HG03575 (cell line): ENCODE measurements at regions not wholly inside any gene's neighbourhood (a gene's known extent, or its start where the extent isn't known, plus 50 kb on each side); places are given as distances from the start of the nearest gene placed in this dataset.
"Not testable (repeated sequence)": the region's sequence is repeated elsewhere in the genome, so short reads cannot be mapped to it uniquely, and the experiment has no call there.

Source experiments
- ATAC-seq: cut with Tn5 transposase; IDR thresholded peaks from one replicate; pipeline ENCODE4 v1.9.1; 2021; ENCODE audit not compliant: unreplicated experiment, insufficient number of reproducible peaks, low FRiP score; ENCODE audit errors: extremely low read depth

DNA sequence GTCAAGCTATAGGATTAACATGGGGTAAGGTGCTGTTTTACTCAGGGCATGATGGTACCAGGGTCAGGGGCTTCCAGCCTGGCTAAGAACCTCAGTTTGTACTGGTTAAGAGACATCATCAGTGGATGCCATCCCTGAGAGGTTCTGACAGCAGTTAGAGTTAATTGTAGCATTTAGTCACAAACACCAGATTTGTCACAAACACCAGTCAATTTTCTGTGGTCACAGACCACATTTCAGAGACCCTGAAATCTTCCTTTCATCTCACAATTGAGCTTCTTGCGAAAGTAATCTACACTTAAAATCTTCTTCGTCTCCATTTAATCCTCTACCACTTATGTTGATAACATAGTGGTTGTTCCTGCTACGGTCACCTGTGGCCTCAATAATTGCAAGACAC lies 143.0 kb upstream of the EGLN3 start:
- ATAC-seq: no peak

DNA sequence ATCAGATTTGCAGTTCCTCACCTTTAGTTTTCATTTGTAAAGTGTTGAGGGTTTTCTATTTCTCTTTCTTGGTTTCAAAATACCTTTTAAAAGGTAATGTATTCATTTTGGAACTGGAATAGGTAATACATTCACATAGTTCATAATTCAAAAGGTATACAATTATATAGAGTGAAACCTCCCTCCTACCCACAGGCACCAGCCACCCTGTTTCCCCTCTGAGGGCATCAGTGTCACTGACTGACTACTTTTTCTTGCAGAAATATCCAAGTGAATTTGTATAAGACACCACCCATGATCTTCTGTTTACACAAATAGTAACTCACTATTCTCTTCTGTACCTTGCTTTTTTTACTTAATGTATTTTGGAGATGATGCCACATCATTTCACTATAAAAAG lies 139.6 kb upstream of the EGLN3 start:
- ATAC-seq: no peak

DNA sequence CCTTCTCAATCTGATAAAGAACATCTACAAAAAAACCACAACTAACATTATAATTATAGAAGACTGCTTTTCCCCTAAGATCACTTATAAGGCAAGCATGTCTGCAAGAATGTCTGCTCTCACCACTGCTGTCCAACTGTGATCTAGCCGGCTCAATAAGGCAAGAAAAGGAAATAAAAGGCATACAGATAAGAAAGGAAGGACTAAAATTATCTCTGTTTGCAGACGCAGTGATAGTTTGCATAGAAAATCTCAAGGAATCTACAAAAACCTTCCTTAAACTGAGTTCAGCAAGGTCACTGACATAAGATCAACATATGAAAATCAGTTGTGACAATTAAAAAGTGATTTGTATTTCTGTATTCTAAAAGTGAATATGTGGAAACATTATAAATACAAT lies 138.0 kb upstream of the EGLN3 start:
- no peak for ATAC-seq

DNA sequence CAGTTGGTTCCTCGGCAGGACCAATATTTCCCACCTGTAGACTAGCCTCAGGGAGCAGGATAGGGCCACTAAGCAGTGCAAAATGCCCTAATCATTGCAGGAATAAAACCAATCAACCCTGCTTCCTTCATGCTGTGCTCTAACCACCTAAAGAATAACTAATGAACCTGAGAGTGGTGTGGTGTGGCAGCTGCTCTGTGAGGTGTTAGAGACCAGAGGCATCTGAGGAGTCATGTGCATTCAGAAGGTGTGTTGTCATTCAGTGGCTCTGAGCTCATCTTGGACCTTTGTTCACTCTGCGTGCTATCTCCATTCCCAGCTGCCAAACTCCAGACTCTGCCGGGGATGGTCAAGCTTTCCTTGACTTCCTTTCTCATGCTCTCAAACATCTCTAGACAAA lies 136.7 kb upstream of the EGLN3 start:
- ATAC-seq: no peak

DNA sequence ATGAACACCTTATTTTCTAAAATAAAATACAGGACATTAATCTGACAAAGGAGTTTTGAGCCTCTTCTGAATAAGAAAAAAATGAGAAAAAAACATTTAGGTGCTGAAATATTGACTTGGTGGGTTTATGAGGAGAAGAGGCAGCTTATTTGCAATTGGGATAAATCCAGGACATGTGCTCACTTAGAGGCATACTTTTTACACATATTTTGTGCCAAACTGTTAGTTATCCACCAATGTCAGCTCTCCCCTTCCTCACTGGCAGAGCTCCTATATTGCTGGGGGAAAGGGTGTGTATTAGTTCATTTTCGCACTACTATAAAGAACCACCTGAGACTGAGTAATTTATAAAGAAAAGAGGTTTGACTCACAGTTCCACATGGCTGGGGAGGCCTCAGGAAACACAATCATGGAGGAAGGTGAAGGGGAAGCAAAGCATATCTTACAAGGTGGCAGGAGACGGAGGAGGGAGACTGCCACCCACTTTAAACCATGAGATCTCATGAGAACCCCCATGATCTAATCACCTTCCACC lies 135.4 kb upstream of the EGLN3 start:
- no peak for ATAC-seq

DNA sequence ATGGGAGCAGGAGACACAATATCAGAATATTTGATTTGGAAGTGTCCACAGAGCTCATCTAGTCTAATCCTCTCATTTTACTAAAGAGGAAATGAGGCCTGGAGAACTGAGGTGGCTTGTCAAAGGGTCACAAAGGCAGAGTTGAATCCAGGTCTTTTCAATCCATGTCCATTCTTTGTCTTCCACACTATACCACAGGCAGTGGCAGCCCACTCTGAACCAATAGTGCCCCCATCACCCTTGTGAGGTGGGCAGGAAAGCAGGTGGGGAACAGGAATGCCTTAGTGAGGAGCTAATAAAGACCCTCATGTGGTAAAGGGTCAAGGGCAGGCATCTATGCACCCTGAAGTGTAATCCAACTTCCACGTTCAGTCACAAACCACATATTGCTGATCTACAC lies 134.8 kb upstream of the EGLN3 start:
- no peak for ATAC-seq

DNA sequence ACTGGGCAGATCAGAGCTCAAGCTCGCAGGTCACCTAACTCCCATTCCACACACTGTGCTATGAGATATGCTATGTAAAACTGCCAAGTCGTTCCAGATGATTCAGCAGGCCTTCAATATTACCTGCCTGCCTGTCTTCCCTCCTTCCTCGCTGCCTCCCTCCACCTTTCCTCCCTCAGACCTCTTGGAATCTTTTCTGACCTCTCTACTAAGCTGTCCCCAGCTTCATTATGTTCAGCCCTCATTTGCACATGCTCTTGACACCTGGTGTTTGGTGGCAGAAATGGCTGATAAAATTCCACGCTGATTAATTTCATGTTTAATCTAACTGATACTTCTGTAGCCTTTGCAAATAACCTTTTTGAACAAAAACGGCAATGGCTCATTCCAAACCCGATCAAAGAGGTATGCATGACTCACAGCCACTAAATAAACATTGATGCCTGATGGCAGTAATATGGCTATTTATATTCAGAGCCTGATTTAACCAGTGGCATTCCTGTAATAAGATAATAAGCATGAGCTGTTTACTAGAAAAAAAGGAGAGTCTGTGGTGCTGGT lies 130.8 kb upstream of the EGLN3 start:
- no peak for ATAC-seq

DNA sequence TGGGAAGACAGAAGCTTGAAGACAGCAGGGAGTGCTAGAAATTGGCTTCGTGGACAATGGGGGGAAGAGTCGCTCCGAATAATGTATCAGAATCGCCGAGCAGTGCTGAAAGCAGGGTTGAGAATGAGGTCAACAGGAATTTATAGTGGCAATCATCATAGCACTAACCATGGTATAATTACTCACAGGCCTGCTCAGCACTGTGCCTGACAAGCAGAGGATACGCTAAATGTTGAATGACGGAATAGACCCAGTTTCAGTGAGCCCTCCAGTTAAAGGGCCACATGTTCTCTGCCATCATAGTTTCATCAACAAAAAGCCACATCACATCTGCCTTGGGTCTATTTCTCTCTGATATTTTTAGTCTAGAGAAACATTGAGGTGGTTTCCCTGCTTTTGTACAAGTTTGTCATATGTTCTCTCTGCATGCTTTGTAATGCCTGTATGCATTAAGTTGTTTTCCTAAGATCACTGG lies 130.3 kb upstream of the EGLN3 start:
- no peak for ATAC-seq

DNA sequence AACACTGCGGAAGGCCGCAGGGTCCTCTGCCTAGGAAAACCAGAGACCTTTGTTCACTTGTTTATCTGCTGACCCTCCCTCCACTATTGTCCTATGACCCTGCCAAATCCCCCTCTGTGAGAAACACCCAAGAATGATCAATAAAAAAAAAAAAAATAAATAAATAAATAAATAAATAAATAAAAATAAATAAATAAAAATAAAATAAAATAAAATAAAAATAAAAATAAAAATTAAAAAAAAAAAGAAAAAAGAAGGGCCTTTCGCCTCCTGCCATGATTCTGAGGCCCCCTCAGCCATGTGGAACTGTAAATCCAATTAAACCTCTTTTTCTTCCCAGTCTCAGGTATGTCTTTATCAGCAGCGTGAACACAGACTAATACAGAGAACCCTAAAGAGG lies 128.8 kb upstream of the EGLN3 start:
- ATAC-seq: not testable (repeated sequence)

DNA sequence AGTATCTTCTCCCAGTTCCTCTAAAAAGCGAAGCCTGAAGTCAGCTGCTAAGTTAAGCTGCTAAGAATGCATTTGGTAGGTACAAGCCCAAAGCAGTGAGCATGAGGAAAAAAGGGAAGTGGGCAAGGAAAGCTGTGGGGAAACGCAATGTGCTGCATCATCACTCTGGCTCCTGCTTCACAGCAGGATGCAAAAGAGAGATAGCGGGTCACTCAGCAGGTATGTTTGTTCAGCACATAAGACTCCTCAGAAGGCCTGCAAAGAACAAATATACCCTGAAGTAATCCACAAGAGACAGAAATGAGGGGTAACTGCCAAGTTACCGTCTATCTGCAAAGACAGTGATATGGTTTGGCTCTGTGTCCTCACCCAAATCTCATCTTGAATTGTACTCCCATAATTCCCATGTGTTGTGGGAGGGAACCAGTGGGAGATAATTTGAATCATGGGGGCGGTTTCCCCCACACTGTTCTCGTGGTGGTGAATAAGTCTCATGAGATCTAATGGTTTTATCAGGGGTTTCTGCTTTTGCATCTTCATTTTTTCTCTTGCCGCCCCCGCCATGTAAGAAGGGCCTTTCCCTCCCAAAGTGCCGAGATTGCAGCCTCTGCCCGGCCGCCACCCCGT lies 127.4 kb upstream of the EGLN3 start:
- no peak for ATAC-seq

DNA sequence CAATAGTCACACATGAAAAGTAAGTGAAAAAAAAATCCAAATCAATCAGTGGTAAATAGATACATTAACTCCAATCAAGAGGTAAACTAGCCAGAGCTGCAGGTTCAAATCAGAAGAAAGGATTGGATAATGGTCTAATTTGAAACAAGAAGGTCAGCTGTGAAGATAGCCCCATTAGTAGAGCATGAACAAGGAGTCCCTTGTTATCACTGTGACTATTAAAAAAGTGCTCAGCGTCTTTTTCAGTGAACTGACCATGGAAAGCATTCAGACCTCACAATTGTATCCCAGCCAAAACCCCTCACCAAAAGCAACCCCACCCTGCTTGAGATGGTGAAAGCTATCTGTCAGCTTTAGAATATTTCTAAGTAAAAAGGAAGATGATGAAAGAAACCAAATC lies 125.0 kb upstream of the EGLN3 start:
- no peak for ATAC-seq

DNA sequence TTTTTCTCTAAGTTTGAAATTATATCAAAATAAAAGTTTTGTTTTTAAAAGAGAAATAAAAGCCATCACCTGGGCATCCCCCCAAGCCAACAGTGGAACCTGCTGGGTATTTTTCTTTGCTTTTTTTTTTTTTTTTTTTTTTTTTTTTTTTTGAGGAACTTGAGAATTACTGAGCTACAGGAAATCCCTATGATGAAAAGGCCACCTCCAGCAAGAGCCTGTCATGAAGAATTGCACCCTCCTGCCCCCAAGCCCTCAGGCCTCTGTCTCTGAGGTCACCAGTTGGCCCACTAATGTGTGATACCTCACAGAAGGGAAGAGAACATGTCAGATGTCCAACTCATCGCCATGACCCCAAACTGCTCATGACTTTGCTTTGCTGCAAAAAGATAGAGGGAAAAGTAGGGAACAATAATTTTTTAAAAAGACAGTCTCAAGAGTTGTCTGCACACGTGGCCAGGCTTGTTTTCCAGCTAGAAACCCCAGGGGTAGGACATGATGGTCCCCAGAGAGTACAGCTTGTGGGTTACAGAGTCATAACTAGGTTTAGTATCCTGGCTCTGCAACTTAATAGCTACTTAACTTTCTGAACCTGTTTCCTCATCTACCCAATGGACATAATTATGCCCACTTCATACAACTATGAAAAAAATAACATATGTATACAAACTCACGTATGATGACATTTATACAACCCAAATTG lies 124.3 kb upstream of the EGLN3 start:
- no peak for ATAC-seq

DNA sequence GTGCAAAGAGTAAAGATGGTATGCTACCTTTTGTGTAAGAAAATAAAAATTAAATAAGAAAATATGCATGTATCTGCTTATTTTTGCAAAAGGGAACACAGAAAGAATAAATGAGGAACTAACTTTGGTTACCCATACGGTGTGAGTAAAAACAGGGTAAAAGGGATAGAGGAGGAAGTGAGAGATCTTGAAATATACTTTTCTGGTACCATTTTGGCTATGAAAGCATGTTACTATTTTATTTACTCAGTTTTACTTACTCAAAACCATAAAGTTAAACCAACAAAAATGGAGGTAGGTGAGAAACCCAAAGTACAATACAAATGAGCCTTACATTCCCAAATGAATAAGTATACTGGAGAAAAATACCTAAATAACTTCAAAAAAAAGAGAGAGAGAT lies 122.0 kb upstream of the EGLN3 start:
- peak; percentile 44 for ATAC-seq

DNA sequence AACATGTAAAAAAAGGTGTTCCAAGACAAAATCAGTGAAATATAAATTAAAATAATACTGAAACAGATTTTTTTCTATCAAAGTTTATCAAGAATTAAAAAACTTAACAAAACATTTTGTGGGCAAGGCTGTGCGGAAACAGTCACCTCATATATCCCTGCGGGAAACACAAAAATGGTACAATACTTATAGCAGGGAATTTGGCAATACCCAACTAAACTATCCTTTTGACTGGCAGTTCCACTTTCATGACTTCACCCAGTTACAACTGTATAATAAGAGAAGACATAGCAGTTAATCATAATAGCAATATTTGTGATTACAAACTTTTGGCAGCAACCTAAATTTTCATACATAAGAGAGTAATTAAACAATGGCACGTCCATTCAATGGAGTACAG lies 121.5 kb upstream of the EGLN3 start:
- no peak for ATAC-seq

DNA sequence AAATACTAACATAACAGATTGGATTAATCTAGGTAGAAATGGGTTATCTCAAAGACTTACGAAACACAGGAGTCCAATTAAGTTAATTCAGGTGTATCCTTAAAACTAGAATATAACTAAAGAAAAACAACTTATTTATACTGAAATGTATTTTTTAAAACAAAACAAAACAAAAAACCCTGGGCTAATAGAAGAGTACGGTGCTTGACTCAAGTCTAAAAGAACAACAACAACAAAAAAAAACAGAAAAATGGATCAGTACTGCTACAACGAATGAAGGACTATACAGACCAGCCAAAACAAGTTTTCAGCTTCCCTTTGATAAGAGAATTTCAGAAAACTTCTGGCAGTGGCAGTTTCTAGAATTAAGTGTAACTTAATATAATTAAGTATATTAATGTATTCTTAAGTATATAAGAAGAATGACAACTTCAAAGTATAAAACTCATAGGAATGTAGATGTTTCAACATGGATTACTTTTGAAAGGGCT lies 120.1 kb upstream of the EGLN3 start:
- ATAC-seq: no peak

DNA sequence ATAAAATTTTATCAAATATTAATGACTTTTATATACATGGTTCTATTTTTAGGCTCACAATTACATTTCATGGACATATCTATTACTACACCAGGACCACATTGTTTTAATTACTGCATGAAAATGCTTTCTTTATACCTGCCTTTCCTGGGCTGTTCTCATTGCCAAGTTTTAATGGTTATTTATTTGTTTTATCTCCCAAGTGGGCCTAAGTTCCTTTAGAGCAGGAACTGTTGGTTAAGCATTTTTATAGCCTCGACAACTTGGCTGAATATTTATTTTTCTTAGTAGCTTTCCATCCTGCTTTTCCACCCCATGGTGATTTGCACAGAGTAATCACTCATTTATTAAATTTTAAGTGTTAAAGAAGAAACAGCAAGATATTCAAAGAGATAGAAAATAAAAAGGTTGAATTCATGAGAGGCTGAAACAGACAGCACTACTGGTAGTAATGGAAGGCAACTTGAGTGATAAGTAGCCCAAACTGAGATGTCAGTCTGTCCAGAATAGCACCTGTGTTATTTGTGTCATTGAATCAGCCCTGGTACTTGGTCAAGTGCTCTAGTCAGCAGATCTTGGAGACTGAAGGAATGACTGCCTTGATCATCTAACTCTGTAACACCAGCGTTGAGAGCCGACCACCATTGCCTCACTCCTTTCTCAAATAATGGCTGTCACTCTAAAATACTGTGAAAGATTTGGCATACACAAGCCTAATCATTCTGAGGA lies 119.1 kb upstream of the EGLN3 start:
- no peak for ATAC-seq

DNA sequence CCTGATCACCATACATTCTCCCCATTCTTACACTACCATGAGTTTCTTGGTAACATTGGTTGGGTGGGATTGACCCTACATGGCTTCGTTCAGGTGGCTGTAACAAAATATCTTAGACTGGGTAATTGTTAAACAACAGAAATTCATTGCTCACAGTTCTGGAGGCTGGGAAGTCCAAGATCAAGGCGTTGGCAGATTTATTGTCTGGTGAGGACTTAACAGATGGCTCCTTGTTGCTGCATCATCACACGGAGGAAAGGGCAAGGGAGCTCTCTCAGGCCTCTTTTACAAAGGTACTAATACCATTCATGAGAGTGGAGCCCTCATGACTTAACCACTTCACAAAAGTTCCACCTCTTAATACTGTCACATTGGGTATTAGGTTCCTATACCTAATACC lies 116.7 kb upstream of the EGLN3 start:
- ATAC-seq: no peak

DNA sequence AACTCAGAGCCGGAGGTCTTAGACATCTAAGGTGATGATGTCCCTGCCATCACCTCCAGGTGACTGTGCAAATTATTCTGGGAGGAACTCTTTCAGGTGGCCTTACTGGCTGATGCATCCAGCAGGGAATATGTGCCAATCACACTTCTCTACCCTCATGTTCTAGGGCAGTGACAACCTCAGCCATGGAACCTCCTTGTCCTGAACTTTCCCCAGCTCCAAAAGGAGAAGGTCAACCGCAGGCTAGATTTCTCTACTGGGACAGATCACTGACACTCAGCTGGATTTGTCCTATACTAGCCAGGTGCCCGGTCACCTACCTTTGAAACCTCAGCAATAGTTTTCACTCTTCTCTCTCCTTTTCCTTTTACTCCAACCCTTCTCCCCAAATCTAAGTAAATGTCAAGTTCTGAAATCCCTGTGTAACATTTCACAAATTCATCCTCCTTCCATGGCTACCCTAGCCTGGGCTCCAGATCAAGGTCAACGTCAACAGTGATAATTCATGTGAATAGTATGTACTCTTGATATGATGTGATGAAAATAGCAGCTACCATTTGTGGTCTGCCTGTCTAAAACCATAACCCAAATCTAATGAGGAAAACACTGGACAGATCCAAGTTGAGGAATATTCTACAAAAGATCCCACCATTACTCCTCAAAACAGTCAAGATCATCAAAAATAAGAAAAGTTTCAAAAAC lies 115.0 kb upstream of the EGLN3 start:
- no peak for ATAC-seq

DNA sequence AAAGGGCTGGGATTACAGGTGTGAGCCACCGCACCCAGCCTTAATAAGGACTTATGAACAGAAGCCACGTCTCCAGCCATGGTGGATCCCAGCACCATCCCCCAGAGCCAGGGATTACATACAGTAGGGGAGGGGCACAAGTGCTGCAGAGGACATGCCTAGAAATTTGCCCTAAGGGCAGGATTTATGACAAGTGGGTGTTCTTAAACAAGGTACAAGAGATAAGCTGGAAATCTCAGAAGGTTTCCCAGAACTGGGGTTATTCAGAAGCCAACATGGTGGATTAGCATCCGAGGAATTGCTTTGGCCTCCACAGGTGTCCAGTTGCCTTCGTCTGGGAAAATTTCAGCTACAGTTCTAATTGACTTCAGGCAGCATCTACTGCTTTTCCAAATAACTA lies 114.4 kb upstream of the EGLN3 start:
- no peak for ATAC-seq
